GM12864 (cell line): ENCODE measurements at regions not wholly inside any gene's neighbourhood (a gene's known extent, or its start where the extent isn't known, plus 50 kb on each side); places are given as distances from the start of the nearest gene placed in this dataset.

Experiments used
- DNase-seq: peaks from one replicate; pipeline ENCODE4 v3.0.0-alpha.2; 2011; ENCODE audit warnings: low read depth
- H3K4me3 ChIP-seq: 2 replicates; pipeline ENCODE4 v1.5.1; 2011; ENCODE audit warnings: mild to moderate bottlenecking, low read depth, low read length, control low read depth
- CTCF ChIP-seq: IDR thresholded peaks from 2 replicates; pipeline ENCODE4 v1.5.1; 2011; ENCODE audit warnings: low read depth, mild to moderate bottlenecking, moderate library complexity, low read length, control low read depth, inconsistent platforms; ENCODE audit errors: missing control alignments

- DNase-seq = no peak
- TF ChIP-seq CTCF = no peak
- no peak overlapping the region for H3K4me3 ChIP-seq
Observed at GRCh38 chr11:20248121-20248772, 88.0 kb upstream of the DBX1 start.

GRCh38 chr11:20247591-20248007 is 87.3 kb upstream of the DBX1 start:
- DNase-seq = no peak

GRCh38 chr11:20243974-20244373 is 83.7 kb upstream of the DBX1 start:
- H3K4me3 ChIP-seq = no peak overlapping the region
- DNase-seq = no peak
- peak; percentile 20 for TF ChIP-seq CTCF

More at GRCh38 chr11:20247591-20248007, 87.3 kb upstream of the DBX1 start:
- H3K4me3 ChIP-seq = no peak overlapping the region
- no peak for TF ChIP-seq CTCF

- DNase-seq = no peak
- no peak overlapping the region for H3K4me3 ChIP-seq
Observed at GRCh38 chr11:20238712-20239111, 78.4 kb upstream of the DBX1 start.

GRCh38 chr11:20235164-20235563 is 74.9 kb upstream of the DBX1 start:
- no peak for TF ChIP-seq CTCF
- DNase-seq = no peak
- no peak overlapping the region for H3K4me3 ChIP-seq

More at GRCh38 chr11:20238712-20239111, 78.4 kb upstream of the DBX1 start:
- no peak for TF ChIP-seq CTCF

- no peak for TF ChIP-seq CTCF
- no peak for DNase-seq
- no peak overlapping the region for H3K4me3 ChIP-seq
Observed at GRCh38 chr11:20227631-20228030, 67.4 kb upstream of the DBX1 start.

- no peak overlapping the region for H3K4me3 ChIP-seq
- no peak for TF ChIP-seq CTCF
- DNase-seq = no peak
Observed at GRCh38 chr11:20226933-20227332, 66.7 kb upstream of the DBX1 start.
